ENCODE measurements at regions not wholly inside any gene's neighbourhood (a gene's known extent, or its start where the extent isn't known, plus 50 kb on each side); places are given as distances from the start of the nearest gene placed in this dataset.
A peak's percentile ranks its signal among the peaks of the same experiment; 100 is the strongest.

DNA sequence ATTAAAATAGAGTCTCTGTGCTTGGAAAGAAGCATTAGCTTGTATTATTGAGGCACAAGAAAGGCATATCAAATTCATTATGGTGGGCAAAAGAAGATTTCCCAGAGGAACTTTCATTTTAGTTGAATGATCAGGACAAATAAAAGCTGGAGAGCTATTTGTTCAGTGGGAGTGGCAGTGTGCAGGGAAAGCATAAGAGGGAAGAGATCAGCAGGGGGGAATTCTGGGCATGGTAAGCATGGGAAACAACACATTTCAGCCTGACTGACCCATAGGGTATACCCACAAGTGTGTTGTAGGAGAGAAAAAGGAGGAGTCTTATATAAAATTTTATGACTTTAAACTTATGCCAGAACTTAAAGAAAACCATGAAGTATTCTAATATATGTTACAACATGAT, 167.7 kb upstream of the RASA1 start:
- no peak overlapping the region for H3K27ac ChIP-seq (ENCODE audit: low read depth, low read length, poor library complexity, severe bottlenecking)
- no peaks in the 10 kb centered on the region for H3K9me2 ChIP-seq (ENCODE audit: insufficient read depth, low read length)
- no peak for DNase-seq (ENCODE audit: low spot score)
- CTCF ChIA-PET (ENCODE audit: unreplicated experiment), result no interaction called here
- no peaks in the 10 kb centered on the region; the same call in 1 of the 2 replicates for H3K9me3 ChIP-seq (ENCODE audit: low read length)
- POLR2A ChIA-PET, result interaction anchor here (0.5 to 2.1 kb wide), 2 partner anchors 25 to 248 kb away, joined by 3 to 12 read pairs; no protein-coding TSS in a partner anchor
- H4K20me1 ChIP-seq (ENCODE audit: insufficient read depth, low read length), result no peaks in the 10 kb centered on the region
- H3K4me1 ChIP-seq (ENCODE audit: insufficient read depth, low read length, poor library complexity, severe bottlenecking), result peaks cover 48% of the 10 kb centered on the region
- intact Hi-C loops (cut with micrococcal nuclease; ENCODE audit: unreplicated experiment), result no loop called here
- TF ChIP-seq EZH2phosphoT487 (IDR thresholded peaks at IDR 0.05; ENCODE audit: borderline replicate concordance, low read depth, low read length) (no peak), CTCF (conservative IDR thresholded peaks at IDR 0.05; ENCODE audit: low read length) (no peak)
- no TSS peak for BruUV-seq (replicated peaks)
- H3K4me3 ChIP-seq (ENCODE audit: low read depth, low read length, poor library complexity, severe bottlenecking), result no peak overlapping the region
- H3K36me3 ChIP-seq (ENCODE audit: insufficient read depth, low read length), result no peaks in the 10 kb centered on the region
- H3K79me2 ChIP-seq (ENCODE audit: insufficient read depth, low read depth, low read length), result no peaks in the 10 kb centered on the region
- no peak overlapping the region for H3K4me2 ChIP-seq (ENCODE audit: low read length)
- H2AFZ ChIP-seq (ENCODE audit: low read length), result no peak overlapping the region

GRCh38 chr5:87101321-87101720, 166.4 kb upstream of the RASA1 start:
- POLR2A ChIA-PET, result interaction anchor here (0.7 to 1.2 kb wide), 3 partner anchors 15 to 26 kb away, joined by 3 to 4 read pairs (median 3); no protein-coding TSS in a partner anchor
- no peaks in the 10 kb centered on the region for H3K9me2 ChIP-seq (ENCODE audit: insufficient read depth, low read length)

More at GRCh38 chr5:87101321-87101720, 166.4 kb upstream of the RASA1 start:
- Histone ChIP-seq H4K20me1 (ENCODE audit: insufficient read depth, low read length) (no peaks in the 10 kb centered on the region), H3K4me1 (ENCODE audit: insufficient read depth, low read length, poor library complexity, severe bottlenecking) (peaks cover 41% of the 10 kb centered on the region), H3K36me3 (ENCODE audit: insufficient read depth, low read length) (no peaks in the 10 kb centered on the region), H3K27ac (ENCODE audit: low read depth, low read length, poor library complexity, severe bottlenecking) (peak overlapping the region; percentile 21), H3K4me3 (ENCODE audit: low read depth, low read length, poor library complexity, severe bottlenecking) (no peak overlapping the region), H3K9me3 (ENCODE audit: low read length) (peaks cover 6% of the 10 kb centered on the region; the same call in 1 of the 2 replicates), H2AFZ (ENCODE audit: low read length) (peak overlapping the region; percentile 66; the same call in 1 of the 2 replicates), H3K4me2 (ENCODE audit: low read length) (peak overlapping the region; percentile 46), H3K79me2 (ENCODE audit: insufficient read depth, low read depth, low read length) (no peaks in the 10 kb centered on the region)
- intact Hi-C loops (cut with micrococcal nuclease; ENCODE audit: unreplicated experiment), result no loop called here
- peak; percentile 35 for DNase-seq (ENCODE audit: low spot score)
- CTCF ChIA-PET (ENCODE audit: unreplicated experiment), result no interaction called here
- no TSS peak for BruUV-seq (replicated peaks)
- no peak for TF ChIP-seq EZH2phosphoT487 (IDR thresholded peaks at IDR 0.05; ENCODE audit: borderline replicate concordance, low read depth, low read length)
- TF ChIP-seq CTCF (conservative IDR thresholded peaks at IDR 0.05; ENCODE audit: low read length), result no peak

Measured in OCI-LY7 (cell line).